ENCODE measurements at regions not wholly inside any gene's neighbourhood (a gene's known extent, or its start where the extent isn't known, plus 50 kb on each side); places are given as distances from the start of the nearest gene placed in this dataset.

GRCh38 chr10:36612436-36612835 is 513.0 kb upstream of the ANKRD30A start:
- 86 to 92% methylated on average over 4 of the region's 4 CpGs for WGBS, 2 donors
- no peak overlapping the region for H3K4me3 ChIP-seq
- intact Hi-C loops (cut with DNase I) = no loop called here
- no peaks in the 10 kb centered on the region for H3K4me1 ChIP-seq
- no peaks in the 10 kb centered on the region for H3K9me3 ChIP-seq
- no peaks in the 10 kb centered on the region for H3K27me3 ChIP-seq
- no peak overlapping the region for H3K27ac ChIP-seq
- no peak for TF ChIP-seq POLR2A (IDR thresholded peaks at IDR 0.05)
- no peak for TF ChIP-seq CTCF (IDR thresholded peaks at IDR 0.05)
- no peak for ATAC-seq
- H3K36me3 ChIP-seq (replicated peaks in 1 of 2; ENCODE audit: insufficient read depth in 1 of 2, low read depth in 2 of 2) = no peaks in the 10 kb centered on the region
- no peak for DNase-seq

- DNase-seq (no peak), ATAC-seq (no peak)
- Histone ChIP-seq H3K9me3 (no peaks in the 10 kb centered on the region), H3K4me1 (no peaks in the 10 kb centered on the region), H3K27me3 (no peaks in the 10 kb centered on the region), H3K4me3 (no peak overlapping the region), H3K27ac (no peak overlapping the region), H3K36me3 (replicated peaks in 1 of 2; ENCODE audit: insufficient read depth in 1 of 2, low read depth in 2 of 2) (no peaks in the 10 kb centered on the region)
- WGBS, 2 donors = 56 to 62% methylated on average over 4 of the region's 4 CpGs
- TF ChIP-seq POLR2A (IDR thresholded peaks at IDR 0.05) (no peak), CTCF (IDR thresholded peaks at IDR 0.05) (no peak)
- intact Hi-C loops (cut with DNase I) = no loop called here
Observed at GRCh38 chr10:36608866-36609265, 516.5 kb upstream of the ANKRD30A start.

- intact Hi-C loops (cut with DNase I) = no loop called here
- no peaks in the 10 kb centered on the region for H3K36me3 ChIP-seq (replicated peaks in 1 of 2; ENCODE audit: insufficient read depth in 1 of 2, low read depth in 2 of 2)
- 40 to 50% methylated on average over 1 of the region's 1 CpG for WGBS, 2 donors
- no peak overlapping the region for H3K27ac ChIP-seq
- no peak overlapping the region for H3K4me3 ChIP-seq
- DNase-seq = no peak
- no peaks in the 10 kb centered on the region for H3K4me1 ChIP-seq
- no peaks in the 10 kb centered on the region for H3K27me3 ChIP-seq
- H3K9me3 ChIP-seq = no peaks in the 10 kb centered on the region
- TF ChIP-seq CTCF (IDR thresholded peaks at IDR 0.05) (no peak), POLR2A (IDR thresholded peaks at IDR 0.05) (no peak)
- ATAC-seq = no peak
Observed at GRCh38 chr10:36608251-36608650, 517.1 kb upstream of the ANKRD30A start.

GRCh38 chr10:36606234-36606839 is 519.1 kb upstream of the ANKRD30A start:
- DNase-seq (no peak), ATAC-seq (no peak)
- H3K27ac ChIP-seq = no peak overlapping the region
- H3K36me3 ChIP-seq (replicated peaks in 1 of 2; ENCODE audit: insufficient read depth in 1 of 2, low read depth in 2 of 2) = no peaks in the 10 kb centered on the region
- no peaks in the 10 kb centered on the region for H3K4me1 ChIP-seq
- H3K9me3 ChIP-seq = no peaks in the 10 kb centered on the region
- WGBS, 2 donors = 46 to 49% methylated on average over 5 of the region's 5 CpGs
- TF ChIP-seq CTCF (IDR thresholded peaks at IDR 0.05) (no peak), POLR2A (IDR thresholded peaks at IDR 0.05) (no peak)
- intact Hi-C loops (cut with DNase I) = no loop called here
- no peaks in the 10 kb centered on the region for H3K27me3 ChIP-seq
- H3K4me3 ChIP-seq = no peak overlapping the region

GRCh38 chr10:36604316-36604715 is 521.1 kb upstream of the ANKRD30A start:
- no peak overlapping the region for H3K4me3 ChIP-seq
- WGBS, 2 donors = 63 to 68% methylated on average over 2 of the region's 2 CpGs
- H3K4me1 ChIP-seq = no peaks in the 10 kb centered on the region
- H3K27ac ChIP-seq = no peak overlapping the region
- TF ChIP-seq POLR2A (IDR thresholded peaks at IDR 0.05) (no peak), CTCF (IDR thresholded peaks at IDR 0.05) (no peak)
- intact Hi-C loops (cut with DNase I) = no loop called here
- DNase-seq = no peak
- no peak for ATAC-seq
- H3K36me3 ChIP-seq (replicated peaks in 1 of 2; ENCODE audit: insufficient read depth in 1 of 2, low read depth in 2 of 2) = no peaks in the 10 kb centered on the region
- H3K27me3 ChIP-seq = no peaks in the 10 kb centered on the region
- H3K9me3 ChIP-seq = no peaks in the 10 kb centered on the region
